A549 (cell line): ENCODE measurements at regions not wholly inside any gene's neighbourhood (a gene's known extent, or its start where the extent isn't known, plus 50 kb on each side); places are given as distances from the start of the nearest gene placed in this dataset.
"Not testable (repeated sequence)": the region's sequence is repeated elsewhere in the genome, so short reads cannot be mapped to it uniquely, and the experiment has no call there.

Experiments
- ATAC-seq, 2 experiments: fragments of 200-7000 bp in 1 of 2; fragments of >200 bp in 1 of 2; cut with Nextera tagmentation in 1 of 2; cut with Tn5 transposase in 1 of 2; 3 replicates each; pipeline versions ENCODE4 v1.8.0 to v1.9.1; 2018 to 2020; ENCODE audit warnings: mild to moderate bottlenecking in 1 of 2, moderate library complexity in 1 of 2
- CTCF ChIA-PET: fragments of 300-600 bp; sonication (Branson Sonifier 250); formaldehyde crosslinking; extraction: SDS; loops from one replicate; lab custom pipeline; 2021; ENCODE audit warnings: antibody characterized with exemption, inconsistent platforms; lab: Yijun Ruan, JAX
- POLR2A ChIA-PET: fragments of 350-600 bp; formaldehyde crosslinking; extraction: SDS; loops from one replicate; lab custom pipeline; 2021; ENCODE audit warnings: antibody characterized with exemption, inconsistent platforms; lab: Yijun Ruan, JAX
- DNase-seq, 2 experiments: peaks; one replicate each; pipeline versions ENCODE4 v3.0.0 to v3.0.0-alpha.2; 2011 to 2016; ENCODE audit warnings: low read depth in 1 of 2, low spot score in 1 of 2
- FAIRE-seq: peaks from 2 replicates; lab custom pipeline; 2011; peaks lifted over from hg19 to GRCh38; lab: Jason Lieb, UNC
- H3K27ac ChIP-seq, 2 experiments: fragments of >200 bp; sonication (Bioruptor Twin); formaldehyde crosslinking; 3 replicates each; pipeline ENCODE4 v1.5.1; 2016 to 2017
- H3K4me1 ChIP-seq: fragments of >200 bp; sonication (Bioruptor Twin); formaldehyde crosslinking; 3 replicates; pipeline ENCODE4 v1.6.1; 2016
- H3K4me2 ChIP-seq: fragments of >200 bp; sonication (Bioruptor Twin); formaldehyde crosslinking; 3 replicates; pipeline ENCODE4 v1.6.1; 2016
- H3K4me3 ChIP-seq: fragments of >200 bp; sonication (Bioruptor Twin); formaldehyde crosslinking; 3 replicates; pipeline ENCODE4 v1.5.1; 2016
- H3K9me3 ChIP-seq: fragments of >200 bp; sonication (Bioruptor Twin); formaldehyde crosslinking; 3 replicates; pipeline ENCODE4 v1.6.1; 2016
- CBX2 ChIP-seq: fragments of 200-600 bp; sonication (generic); IDR thresholded peaks from 2 replicates; pipeline ENCODE4 v1.6.1; 2016; ENCODE audit warnings: low read depth, mild to moderate bottlenecking, borderline replicate concordance
- CHD2 ChIP-seq: fragments of 150-350 bp; IDR thresholded peaks from 2 replicates; pipeline ENCODE4 v1.6.1; 2014; ENCODE audit warnings: low read length; ENCODE audit not compliant: partially characterized antibody
- CHD4 ChIP-seq: fragments of 200-600 bp; sonication (generic); IDR thresholded peaks from 2 replicates; pipeline ENCODE4 v1.6.1; 2016; ENCODE audit warnings: antibody characterized with exemption, mild to moderate bottlenecking, borderline replicate concordance
- FOSB ChIP-seq: fragments of 250-450 bp; sonication (Bioruptor Pico); IDR thresholded peaks from 2 replicates; pipeline ENCODE4 v1.5.0; 2020; ENCODE audit warnings: mild to moderate bottlenecking, moderate library complexity
- HDAC2 ChIP-seq: fragments of 200-600 bp; sonication (generic); IDR thresholded peaks from 2 replicates; pipeline ENCODE4 v1.6.1; 2016
- HOXB5 ChIP-seq: fragments of 250-450 bp; sonication (Bioruptor Pico); IDR thresholded peaks from 2 replicates; pipeline ENCODE4 v1.5.0; 2020; ENCODE audit warnings: mild to moderate bottlenecking, moderate library complexity
- JUN ChIP-seq, 2 experiments: fragments of >200 bp; sonication (Bioruptor Twin); formaldehyde crosslinking; IDR thresholded peaks; 2 replicates in 1 of 2; 3 replicates in 1 of 2; pipeline ENCODE4 v1.6.1; 2016 to 2017
- KDM1A ChIP-seq: fragments of 200-600 bp; sonication (generic); IDR thresholded peaks from 2 replicates; pipeline ENCODE4 v1.6.1; 2016; ENCODE audit warnings: low read depth, mild to moderate bottlenecking
- KDM5A ChIP-seq: fragments of 200-600 bp; sonication (generic); IDR thresholded peaks from 2 replicates; pipeline ENCODE4 v1.6.1; 2016; ENCODE audit warnings: antibody characterized with exemption, mild to moderate bottlenecking
- MYC ChIP-seq: IDR thresholded peaks from 2 replicates; pipeline ENCODE4 v1.6.1; 2012; ENCODE audit warnings: mild to moderate bottlenecking, inconsistent platforms, low read length, improper control_type of control experiment, borderline replicate concordance
- NR3C1 ChIP-seq: fragments of >200 bp; sonication (Bioruptor Twin); formaldehyde crosslinking; IDR thresholded peaks from 3 replicates; pipeline ENCODE4 v1.6.1; 2017
- POLR2A ChIP-seq: IDR thresholded peaks from 2 replicates; pipeline ENCODE4 v1.6.1; 2012; ENCODE audit warnings: mild to moderate bottlenecking, low read length
- POLR2AphosphoS2 ChIP-seq: conservative IDR thresholded peaks from 2 replicates; pipeline ENCODE4 v1.6.1; 2012; ENCODE audit warnings: low read length, improper control_type of control experiment, inconsistent platforms
- RARB ChIP-seq: fragments of 250-450 bp; sonication (Bioruptor Pico); IDR thresholded peaks from 2 replicates; pipeline ENCODE4 v1.8.0; 2021; ENCODE audit warnings: mild to moderate bottlenecking, moderate library complexity
- RCOR1 ChIP-seq: fragments of 150-350 bp; IDR thresholded peaks from 2 replicates; pipeline ENCODE4 v1.6.1; 2014; ENCODE audit warnings: antibody characterized with exemption, low read length, low read depth
- RFX5 ChIP-seq: fragments of 450-650 bp; IDR thresholded peaks from 2 replicates; pipeline ENCODE4 v1.7.1; 2014; ENCODE audit warnings: antibody characterized with exemption, mild to moderate bottlenecking, moderate library complexity
- RNF2 ChIP-seq: fragments of 200-600 bp; sonication (generic); IDR thresholded peaks from 2 replicates; pipeline ENCODE4 v1.6.1; 2016; ENCODE audit warnings: low read depth, mild to moderate bottlenecking, antibody characterized with exemption, moderate library complexity, borderline replicate concordance
- WGBS: methylation state at CpG from one replicate; pipeline ENCODE4 v1.1.6; 2017; ENCODE audit errors: missing lambda C conversion rate; 5-methylcytosine and 5-hydroxymethylcytosine counted together
- TF ChIP-seq, protein P1 (sequence below): fragments of >200 bp; sonication (Bioruptor Twin); formaldehyde crosslinking; IDR thresholded peaks from 2 replicates; pipeline ENCODE4 v1.6.1; 2016
- TF ChIP-seq, protein P2 (sequence below): fragments of >200 bp; sonication (Bioruptor Twin); formaldehyde crosslinking; IDR thresholded peaks from 3 replicates; pipeline ENCODE4 v1.6.1; 2016
- TF ChIP-seq, protein P3 (sequence below): IDR thresholded peaks from 2 replicates; pipeline ENCODE4 v1.6.1; 2012
- TF ChIP-seq, protein P4 (sequence below): IDR thresholded peaks from 2 replicates; pipeline ENCODE4 v1.6.1; 2012; ENCODE audit warnings: low read depth, borderline replicate concordance
- TF ChIP-seq, protein P5 (sequence below): fragments of 200-600 bp; sonication (generic); IDR thresholded peaks from 2 replicates; pipeline ENCODE4 v1.6.1; 2016; ENCODE audit warnings: antibody characterized with exemption, mild to moderate bottlenecking, moderate library complexity

DNA sequence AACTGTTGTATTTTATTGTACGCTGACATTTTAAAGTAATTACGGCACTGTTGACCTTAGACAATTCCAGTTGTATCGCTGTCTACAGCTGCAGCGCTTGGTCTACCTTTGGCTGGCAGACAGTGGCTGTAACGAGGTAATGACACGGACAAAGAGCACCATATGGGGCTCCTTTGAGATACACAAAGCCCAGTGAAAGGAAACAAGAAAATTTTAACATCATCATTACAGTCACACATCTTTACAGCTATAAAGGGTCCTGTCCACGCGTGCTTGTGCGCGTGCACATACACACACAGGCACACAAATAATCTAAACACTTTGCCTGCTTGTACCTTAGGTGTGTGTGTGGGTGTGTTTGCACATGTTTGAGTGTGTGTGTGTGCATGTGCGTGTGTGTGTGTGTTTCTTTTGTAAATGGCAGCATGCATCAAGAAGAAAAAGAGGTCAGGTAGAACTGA, 946.0 kb downstream of the NR2F1-AS1 start:
- WGBS: 95% methylated on average over 11 of the region's 11 CpGs
- DNase-seq: no peak
- H3K9me3 ChIP-seq: no peaks in the 10 kb centered on the region
- FAIRE-seq: no peak
- POLR2A ChIA-PET: no interaction called here
- peaks cover 10% of the 10 kb centered on the region; the same call in 2 of the 3 replicates for H3K4me1 ChIP-seq
- H3K27ac ChIP-seq: no peak overlapping the region
- no peak overlapping the region for H3K4me3 ChIP-seq
- CTCF ChIA-PET: interaction anchor here (0.8 kb wide), 1 partner anchor 29 kb away, joined by 3 read pairs; no protein-coding TSS in a partner anchor
- no peak overlapping the region for H3K4me2 ChIP-seq
- TF ChIP-seq, protein P1, sequence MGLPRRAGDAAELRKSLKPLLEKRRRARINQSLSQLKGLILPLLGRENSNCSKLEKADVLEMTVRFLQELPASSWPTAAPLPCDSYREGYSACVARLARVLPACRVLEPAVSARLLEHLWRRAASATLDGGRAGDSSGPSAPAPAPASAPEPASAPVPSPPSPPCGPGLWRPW: no peak
- TF ChIP-seq, protein P2, sequence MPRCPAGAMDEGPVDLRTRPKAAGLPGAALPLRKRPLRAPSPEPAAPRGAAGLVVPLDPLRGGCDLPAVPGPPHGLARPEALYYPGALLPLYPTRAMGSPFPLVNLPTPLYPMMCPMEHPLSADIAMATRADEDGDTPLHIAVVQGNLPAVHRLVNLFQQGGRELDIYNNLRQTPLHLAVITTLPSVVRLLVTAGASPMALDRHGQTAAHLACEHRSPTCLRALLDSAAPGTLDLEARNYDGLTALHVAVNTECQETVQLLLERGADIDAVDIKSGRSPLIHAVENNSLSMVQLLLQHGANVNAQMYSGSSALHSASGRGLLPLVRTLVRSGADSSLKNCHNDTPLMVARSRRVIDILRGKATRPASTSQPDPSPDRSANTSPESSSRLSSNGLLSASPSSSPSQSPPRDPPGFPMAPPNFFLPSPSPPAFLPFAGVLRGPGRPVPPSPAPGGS: no peak
- no peak for TF ChIP-seq RCOR1
- no peak for TF ChIP-seq POLR2AphosphoS2
- TF ChIP-seq CHD2: no peak
- no peak for TF ChIP-seq HOXB5 (CRISPR knock-in tag)
- no peak for TF ChIP-seq KDM5A
- TF ChIP-seq RFX5: no peak
- no peak for TF ChIP-seq POLR2A
- no peak for TF ChIP-seq NR3C1
- no peak for TF ChIP-seq HDAC2
- TF ChIP-seq, protein P3, sequence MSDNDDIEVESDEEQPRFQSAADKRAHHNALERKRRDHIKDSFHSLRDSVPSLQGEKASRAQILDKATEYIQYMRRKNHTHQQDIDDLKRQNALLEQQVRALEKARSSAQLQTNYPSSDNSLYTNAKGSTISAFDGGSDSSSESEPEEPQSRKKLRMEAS: no peak
- TF ChIP-seq, protein P4, sequence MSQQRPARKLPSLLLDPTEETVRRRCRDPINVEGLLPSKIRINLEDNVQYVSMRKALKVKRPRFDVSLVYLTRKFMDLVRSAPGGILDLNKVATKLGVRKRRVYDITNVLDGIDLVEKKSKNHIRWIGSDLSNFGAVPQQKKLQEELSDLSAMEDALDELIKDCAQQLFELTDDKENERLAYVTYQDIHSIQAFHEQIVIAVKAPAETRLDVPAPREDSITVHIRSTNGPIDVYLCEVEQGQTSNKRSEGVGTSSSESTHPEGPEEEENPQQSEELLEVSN: no peak
- ATAC-seq: no peak

DNA sequence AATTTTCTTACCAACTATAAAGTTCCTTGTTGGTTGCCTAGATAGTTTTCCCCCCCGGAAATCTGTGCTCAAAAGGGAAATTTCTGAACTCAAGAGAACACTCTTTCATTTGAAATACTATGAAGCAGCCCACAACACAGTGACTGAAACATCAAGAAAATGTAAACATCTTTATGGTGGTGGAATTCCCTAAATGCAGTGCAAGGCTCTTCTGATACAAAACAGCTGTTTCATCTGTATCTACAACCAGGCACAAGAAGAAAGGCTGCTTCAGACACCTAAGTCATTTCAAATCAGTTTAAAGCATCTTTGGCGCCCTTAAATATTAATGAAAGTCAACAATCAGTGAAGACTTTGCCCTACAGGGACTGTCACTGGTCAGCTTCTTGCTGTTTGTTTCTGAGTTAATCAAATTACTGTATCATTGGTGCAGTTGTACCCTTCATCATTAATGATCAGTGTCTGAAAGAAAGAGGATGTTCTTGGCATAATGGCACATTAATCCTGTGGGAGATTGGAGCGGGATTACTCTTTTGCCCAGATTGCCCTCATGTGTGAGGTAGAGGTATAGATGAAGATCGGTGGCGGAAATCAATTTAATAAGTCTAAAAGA, 947.0 kb downstream of the NR2F1-AS1 start:
- ChIA-PET POLR2A (no interaction called here), CTCF (no interaction called here)
- ATAC-seq (no peak), DNase-seq (no peak), FAIRE-seq (no peak)
- no peak overlapping the region for H3K4me3 ChIP-seq
- 0 out of 3 replicates have a peak, but pooled peaks cover 3% of the 10 kb centered on the region for H3K4me1 ChIP-seq
- no peak for TF ChIP-seq KDM1A
- TF ChIP-seq KDM5A: no peak
- TF ChIP-seq RARB (CRISPR knock-in tag): no peak
- TF ChIP-seq MYC: no peak
- no peaks in the 10 kb centered on the region for H3K9me3 ChIP-seq
- no peak overlapping the region for H3K4me2 ChIP-seq
- no peak overlapping the region for H3K27ac ChIP-seq
- 84% methylated on average over 5 of the region's 5 CpGs for WGBS

DNA sequence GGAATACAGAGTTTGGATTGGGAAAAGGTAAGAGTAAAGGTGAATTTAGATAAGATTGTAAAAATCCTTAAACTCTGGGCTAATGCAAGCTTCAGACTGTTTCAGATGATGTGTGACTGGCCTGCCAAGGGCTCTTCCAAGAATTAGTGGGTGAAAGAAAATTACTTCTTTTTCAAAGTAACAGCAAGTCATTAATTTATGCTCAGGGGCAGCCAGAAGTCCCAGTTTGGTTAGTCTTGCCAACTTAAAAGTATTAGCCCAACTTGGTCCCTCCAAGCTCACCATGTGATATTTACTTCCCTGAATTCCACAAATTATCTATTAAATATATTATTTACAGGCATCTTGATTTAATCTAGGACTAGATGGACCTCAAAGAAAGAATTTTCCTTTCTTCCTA, 947.8 kb downstream of the NR2F1-AS1 start:
- H3K4me2 ChIP-seq: no peak overlapping the region
- FAIRE-seq: no peak
- H3K9me3 ChIP-seq: no peaks in the 10 kb centered on the region
- POLR2A ChIA-PET: no interaction called here
- DNase-seq: no peak
- CTCF ChIA-PET: no interaction called here
- no peak overlapping the region for H3K27ac ChIP-seq
- no peaks in the 10 kb centered on the region for H3K4me1 ChIP-seq
- no peak overlapping the region for H3K4me3 ChIP-seq
- ATAC-seq: no peak
- TF ChIP-seq, protein P2: no peak
- TF ChIP-seq RNF2: no peak
- no peak for TF ChIP-seq NR3C1
- TF ChIP-seq, protein P5, sequence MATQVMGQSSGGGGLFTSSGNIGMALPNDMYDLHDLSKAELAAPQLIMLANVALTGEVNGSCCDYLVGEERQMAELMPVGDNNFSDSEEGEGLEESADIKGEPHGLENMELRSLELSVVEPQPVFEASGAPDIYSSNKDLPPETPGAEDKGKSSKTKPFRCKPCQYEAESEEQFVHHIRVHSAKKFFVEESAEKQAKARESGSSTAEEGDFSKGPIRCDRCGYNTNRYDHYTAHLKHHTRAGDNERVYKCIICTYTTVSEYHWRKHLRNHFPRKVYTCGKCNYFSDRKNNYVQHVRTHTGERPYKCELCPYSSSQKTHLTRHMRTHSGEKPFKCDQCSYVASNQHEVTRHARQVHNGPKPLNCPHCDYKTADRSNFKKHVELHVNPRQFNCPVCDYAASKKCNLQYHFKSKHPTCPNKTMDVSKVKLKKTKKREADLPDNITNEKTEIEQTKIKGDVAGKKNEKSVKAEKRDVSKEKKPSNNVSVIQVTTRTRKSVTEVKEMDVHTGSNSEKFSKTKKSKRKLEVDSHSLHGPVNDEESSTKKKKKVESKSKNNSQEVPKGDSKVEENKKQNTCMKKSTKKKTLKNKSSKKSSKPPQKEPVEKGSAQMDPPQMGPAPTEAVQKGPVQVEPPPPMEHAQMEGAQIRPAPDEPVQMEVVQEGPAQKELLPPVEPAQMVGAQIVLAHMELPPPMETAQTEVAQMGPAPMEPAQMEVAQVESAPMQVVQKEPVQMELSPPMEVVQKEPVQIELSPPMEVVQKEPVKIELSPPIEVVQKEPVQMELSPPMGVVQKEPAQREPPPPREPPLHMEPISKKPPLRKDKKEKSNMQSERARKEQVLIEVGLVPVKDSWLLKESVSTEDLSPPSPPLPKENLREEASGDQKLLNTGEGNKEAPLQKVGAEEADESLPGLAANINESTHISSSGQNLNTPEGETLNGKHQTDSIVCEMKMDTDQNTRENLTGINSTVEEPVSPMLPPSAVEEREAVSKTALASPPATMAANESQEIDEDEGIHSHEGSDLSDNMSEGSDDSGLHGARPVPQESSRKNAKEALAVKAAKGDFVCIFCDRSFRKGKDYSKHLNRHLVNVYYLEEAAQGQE: no peak
- no peak for TF ChIP-seq JUN (IDR thresholded peaks at IDR 0.05)
- TF ChIP-seq RARB (CRISPR knock-in tag): no peak
- TF ChIP-seq CHD4: no peak
- no peak for TF ChIP-seq CBX2
- TF ChIP-seq FOSB: no peak
- TF ChIP-seq, protein P1: no peak

DNA sequence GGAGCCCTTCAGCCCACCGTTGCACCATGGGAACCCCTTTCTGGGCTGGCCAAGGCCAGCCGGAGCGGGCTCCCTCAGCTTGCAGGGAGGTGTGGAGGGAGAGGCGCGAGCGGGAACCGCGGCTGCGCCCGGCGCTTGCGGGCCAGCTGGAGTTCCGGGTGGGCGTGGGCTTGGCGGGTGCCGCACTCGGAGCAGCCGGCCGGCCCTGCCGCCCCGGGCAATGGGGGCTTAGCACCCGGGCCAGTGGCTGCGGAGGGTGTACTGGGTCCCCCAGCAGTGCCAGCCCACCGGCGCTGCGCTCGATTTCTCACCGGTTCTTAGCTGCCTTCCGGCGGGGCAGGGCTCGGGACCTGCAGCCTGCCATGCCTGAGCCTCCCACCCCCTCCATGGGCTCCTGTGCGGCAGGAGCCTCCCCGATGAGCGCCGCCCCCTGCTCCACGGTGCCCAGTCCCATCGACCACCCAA, 949.8 kb downstream of the NR2F1-AS1 start:
- WGBS: 86% methylated on average over 2 of the region's 37 CpGs
- POLR2A ChIA-PET, CTCF ChIA-PET: not testable (repeated sequence)

More for the DNA sequence above, 949.8 kb downstream of the NR2F1-AS1 start:
- H3K4me2 ChIP-seq, ATAC-seq, H3K4me1 ChIP-seq, FAIRE-seq, DNase-seq, H3K27ac ChIP-seq, H3K9me3 ChIP-seq, H3K4me3 ChIP-seq: not testable (repeated sequence)
